ENCODE measurements at regions not wholly inside any gene's neighbourhood (a gene's known extent, or its start where the extent isn't known, plus 50 kb on each side); places are given as distances from the start of the nearest gene placed in this dataset.

DNA sequence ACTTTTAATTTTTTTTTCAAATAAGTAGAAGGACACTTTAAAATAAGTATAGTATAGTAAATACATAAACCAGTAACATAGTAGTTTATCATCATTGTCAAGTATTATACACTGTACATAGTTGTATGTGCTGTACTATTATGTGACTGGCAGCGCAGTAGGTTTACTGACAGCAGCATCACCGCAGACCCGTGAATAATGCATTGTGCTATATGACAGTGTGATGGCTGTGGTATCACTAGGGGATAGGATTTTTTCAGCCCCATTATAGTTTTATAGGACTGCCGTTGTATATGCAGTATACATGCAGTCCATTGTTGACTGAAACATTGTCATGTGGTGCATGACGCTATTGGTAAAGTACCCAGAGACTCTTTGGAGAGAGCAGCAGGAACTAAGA is 306.5 kb downstream of the SQOR start:
- ChIA-PET POLR2A (ENCODE audit: unreplicated experiment) (no interaction called here), CTCF (no interaction called here)
- Histone ChIP-seq H3K36me3 (ENCODE audit: low read depth, low read length) (no peaks in the 10 kb centered on the region), H4K20me1 (ENCODE audit: low read length) (no peaks in the 10 kb centered on the region), H3F3A (ENCODE audit: low read length, unreplicated experiment) (peaks cover 5% of the 10 kb centered on the region), H3K27ac (ENCODE audit: low read length) (no peak overlapping the region), H3K27me3 (ENCODE audit: low read length) (no peaks in the 10 kb centered on the region), H3K9me2 (replicated peaks; ENCODE audit: low read length) (no peaks in the 10 kb centered on the region), H3K79me2 (ENCODE audit: low read length) (no peaks in the 10 kb centered on the region), H3K4me2 (ENCODE audit: low read length) (no peak overlapping the region), H2AFZ (ENCODE audit: low read length) (no peak overlapping the region), H3K4me1 (ENCODE audit: insufficient read depth, low read length) (peaks cover 18% of the 10 kb centered on the region), H3K4me3 (ENCODE audit: low read length) (no peak overlapping the region), H3K9ac (ENCODE audit: low read length) (no peak overlapping the region), H3K9me3 (ENCODE audit: low read length) (no peaks in the 10 kb centered on the region)
- no peak for DNase-seq
- ATAC-seq, result no peak
- no peak for TF ChIP-seq EZH2 (IDR thresholded peaks at IDR 0.05; ENCODE audit: low read length, unreplicated experiment)
- no peak for TF ChIP-seq EZH2phosphoT487 (IDR thresholded peaks at IDR 0.05; ENCODE audit: borderline replicate concordance, low read length)
- no peak for TF ChIP-seq CTCF (conservative IDR thresholded peaks at IDR 0.05; ENCODE audit: low read depth, low read length)
- BruUV-seq (replicated peaks), result no TSS peak
- intact Hi-C loops (cut with micrococcal nuclease), result no loop called here

- H3K27me3 ChIP-seq (ENCODE audit: low read length), result no peaks in the 10 kb centered on the region
- H3K9me2 ChIP-seq (replicated peaks; ENCODE audit: low read length), result no peaks in the 10 kb centered on the region
- TF ChIP-seq EZH2 (IDR thresholded peaks at IDR 0.05; ENCODE audit: low read length, unreplicated experiment) (no peak), CTCF (conservative IDR thresholded peaks at IDR 0.05; ENCODE audit: low read depth, low read length) (no peak), EZH2phosphoT487 (IDR thresholded peaks at IDR 0.05; ENCODE audit: borderline replicate concordance, low read length) (no peak)
- no TSS peak for BruUV-seq (replicated peaks)
- H3K4me1 ChIP-seq (ENCODE audit: insufficient read depth, low read length), result peaks cover 18% of the 10 kb centered on the region
- no peaks in the 10 kb centered on the region for H4K20me1 ChIP-seq (ENCODE audit: low read length)
- ChIA-PET CTCF (no interaction called here), POLR2A (ENCODE audit: unreplicated experiment) (interaction anchor here (0.6 kb wide), 2 partner anchors 28 to 147 kb away, joined by 4 read pairs; no protein-coding TSS in a partner anchor)
- peak overlapping the region; percentile 5; the same call in 1 of the 2 replicates for H3K9ac ChIP-seq (ENCODE audit: low read length)
- DNase-seq, result peak; percentile 91
- no peak overlapping the region for H3K4me3 ChIP-seq (ENCODE audit: low read length)
- ATAC-seq, result peak; percentile 96
- H2AFZ ChIP-seq (ENCODE audit: low read length), result no peak overlapping the region
- intact Hi-C loops (cut with micrococcal nuclease), result loop anchor here (1.0 to 2.0 kb wide), 2 partner anchors 22 to 146 kb away; no protein-coding TSS in a partner anchor
- H3K36me3 ChIP-seq (ENCODE audit: low read depth, low read length), result no peaks in the 10 kb centered on the region
- H3F3A ChIP-seq (ENCODE audit: low read length, unreplicated experiment), result peaks cover 5% of the 10 kb centered on the region
- H3K27ac ChIP-seq (ENCODE audit: low read length), result peak overlapping the region; percentile 66
- no peaks in the 10 kb centered on the region for H3K79me2 ChIP-seq (ENCODE audit: low read length)
- no peaks in the 10 kb centered on the region for H3K9me3 ChIP-seq (ENCODE audit: low read length)
- peak overlapping the region; percentile 13 for H3K4me2 ChIP-seq (ENCODE audit: low read length)
These were observed 308.4 kb downstream of the SQOR start for GRCh38 chr15:45943240-45943639.

- ChIA-PET POLR2A (ENCODE audit: unreplicated experiment) (no interaction called here), CTCF (no interaction called here)
- TF ChIP-seq CTCF (conservative IDR thresholded peaks at IDR 0.05; ENCODE audit: low read depth, low read length) (no peak), EZH2 (IDR thresholded peaks at IDR 0.05; ENCODE audit: low read length, unreplicated experiment) (no peak), EZH2phosphoT487 (IDR thresholded peaks at IDR 0.05; ENCODE audit: borderline replicate concordance, low read length) (no peak)
- no peak for ATAC-seq
- H3K27me3 ChIP-seq (ENCODE audit: low read length), result no peaks in the 10 kb centered on the region
- H3K9me2 ChIP-seq (replicated peaks; ENCODE audit: low read length), result no peaks in the 10 kb centered on the region
- intact Hi-C loops (cut with micrococcal nuclease), result no loop called here
- no peak overlapping the region for H3K27ac ChIP-seq (ENCODE audit: low read length)
- H3K9ac ChIP-seq (ENCODE audit: low read length), result no peak overlapping the region
- peaks cover 18% of the 10 kb centered on the region for H3K4me1 ChIP-seq (ENCODE audit: insufficient read depth, low read length)
- no peak overlapping the region for H3K4me3 ChIP-seq (ENCODE audit: low read length)
- no peaks in the 10 kb centered on the region for H4K20me1 ChIP-seq (ENCODE audit: low read length)
- BruUV-seq (replicated peaks), result no TSS peak
- no peak overlapping the region for H3K4me2 ChIP-seq (ENCODE audit: low read length)
- H3K9me3 ChIP-seq (ENCODE audit: low read length), result no peaks in the 10 kb centered on the region
- H3K79me2 ChIP-seq (ENCODE audit: low read length), result no peaks in the 10 kb centered on the region
- no peak overlapping the region for H2AFZ ChIP-seq (ENCODE audit: low read length)
- no peak for DNase-seq
- H3K36me3 ChIP-seq (ENCODE audit: low read depth, low read length), result no peaks in the 10 kb centered on the region
- peaks cover 5% of the 10 kb centered on the region for H3F3A ChIP-seq (ENCODE audit: low read length, unreplicated experiment)
These were observed 311.3 kb downstream of the SQOR start for GRCh38 chr15:45946111-45946510.

All from PC-3 (cell line).